ENCODE measurements at regions not wholly inside any gene's neighbourhood (a gene's known extent, or its start where the extent isn't known, plus 50 kb on each side); places are given as distances from the start of the nearest gene placed in this dataset.

DNA sequence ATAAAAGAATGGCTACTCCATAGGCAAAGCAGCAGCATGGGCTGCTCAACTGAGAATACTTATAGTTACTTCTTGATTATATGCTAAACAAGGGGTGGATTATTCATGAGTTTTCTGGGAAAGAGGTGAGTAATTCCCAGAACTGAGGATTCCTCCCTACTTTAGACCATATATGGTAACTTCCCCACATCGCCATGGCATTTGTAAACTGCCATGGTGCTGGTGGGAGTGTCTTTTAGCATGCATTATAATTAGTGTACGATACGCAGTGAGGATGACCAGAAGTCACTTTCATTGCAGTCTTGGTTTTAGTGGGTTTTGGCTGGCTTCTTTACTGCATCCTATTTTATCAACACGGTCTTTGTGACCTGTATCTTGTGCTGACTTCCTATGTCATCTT, 141.5 kb downstream of the MAGEB17 start:
- CTCF ChIA-PET: no interaction called here
- BruUV-seq (replicated peaks): no TSS peak
- no peaks in the 10 kb centered on the region for H3K9me3 ChIP-seq (ENCODE audit: low read depth, low read length, poor library complexity, severe bottlenecking)

DNA sequence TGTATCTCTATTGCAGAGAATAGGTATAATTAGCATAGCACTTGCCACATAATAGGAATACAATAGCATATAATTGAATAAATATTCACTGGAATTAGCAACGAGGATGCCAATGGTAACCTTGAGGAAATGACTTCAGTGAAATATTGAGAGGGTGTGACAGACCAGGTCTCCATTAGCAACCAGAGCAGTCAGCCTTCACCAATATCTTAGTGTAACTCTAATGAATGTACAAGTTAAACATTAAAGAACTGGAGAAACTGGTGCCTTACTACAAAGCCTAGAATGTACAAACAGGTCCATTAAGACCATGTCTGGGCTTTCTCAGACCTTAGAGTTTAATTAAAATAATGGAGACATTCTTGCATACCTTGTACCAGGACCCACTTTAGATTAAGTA, 143.0 kb downstream of the MAGEB17 start:
- ChIA-PET CTCF (no interaction called here), POLR2A (ENCODE audit: low non-redundant PET) (no interaction called here)
- no peaks in the 10 kb centered on the region for H3K36me3 ChIP-seq (ENCODE audit: insufficient read depth, low read length, poor library complexity, severe bottlenecking)
- H3K27ac ChIP-seq (ENCODE audit: low read depth, low read length, poor library complexity, severe bottlenecking): no peak overlapping the region
- H3K9me3 ChIP-seq (ENCODE audit: low read depth, low read length, poor library complexity, severe bottlenecking): no peaks in the 10 kb centered on the region
- TF ChIP-seq EZH2 (IDR thresholded peaks at IDR 0.05; ENCODE audit: borderline replicate concordance, low read depth, low read length, poor library complexity, severe bottlenecking): no peak
- TF ChIP-seq, protein P1, sequence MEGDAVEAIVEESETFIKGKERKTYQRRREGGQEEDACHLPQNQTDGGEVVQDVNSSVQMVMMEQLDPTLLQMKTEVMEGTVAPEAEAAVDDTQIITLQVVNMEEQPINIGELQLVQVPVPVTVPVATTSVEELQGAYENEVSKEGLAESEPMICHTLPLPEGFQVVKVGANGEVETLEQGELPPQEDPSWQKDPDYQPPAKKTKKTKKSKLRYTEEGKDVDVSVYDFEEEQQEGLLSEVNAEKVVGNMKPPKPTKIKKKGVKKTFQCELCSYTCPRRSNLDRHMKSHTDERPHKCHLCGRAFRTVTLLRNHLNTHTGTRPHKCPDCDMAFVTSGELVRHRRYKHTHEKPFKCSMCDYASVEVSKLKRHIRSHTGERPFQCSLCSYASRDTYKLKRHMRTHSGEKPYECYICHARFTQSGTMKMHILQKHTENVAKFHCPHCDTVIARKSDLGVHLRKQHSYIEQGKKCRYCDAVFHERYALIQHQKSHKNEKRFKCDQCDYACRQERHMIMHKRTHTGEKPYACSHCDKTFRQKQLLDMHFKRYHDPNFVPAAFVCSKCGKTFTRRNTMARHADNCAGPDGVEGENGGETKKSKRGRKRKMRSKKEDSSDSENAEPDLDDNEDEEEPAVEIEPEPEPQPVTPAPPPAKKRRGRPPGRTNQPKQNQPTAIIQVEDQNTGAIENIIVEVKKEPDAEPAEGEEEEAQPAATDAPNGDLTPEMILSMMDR (conservative IDR thresholded peaks at IDR 0.05; ENCODE audit: low read depth, low read length): no peak
- intact Hi-C loops (cut with micrococcal nuclease; ENCODE audit: unreplicated experiment): no loop called here
- H3K27me3 ChIP-seq (replicated peaks; ENCODE audit: insufficient read depth, low read depth, low read length, poor library complexity): no peaks in the 10 kb centered on the region
- no peak for DNase-seq (ENCODE audit: low spot score)
- no peak overlapping the region for H3K4me3 ChIP-seq (ENCODE audit: low read depth, low read length, poor library complexity, severe bottlenecking)
- BruUV-seq (replicated peaks): no TSS peak
- peaks cover 2% of the 10 kb centered on the region for H3K4me1 ChIP-seq (ENCODE audit: insufficient read depth, low read length, poor library complexity, severe bottlenecking)

More for the DNA sequence above, 141.5 kb downstream of the MAGEB17 start:
- peaks cover 2% of the 10 kb centered on the region for H3K4me1 ChIP-seq (ENCODE audit: insufficient read depth, low read length, poor library complexity, severe bottlenecking)
- H3K27ac ChIP-seq (ENCODE audit: low read depth, low read length, poor library complexity, severe bottlenecking): no peak overlapping the region
- intact Hi-C loops (cut with micrococcal nuclease; ENCODE audit: unreplicated experiment): no loop called here
- no peak overlapping the region for H3K4me3 ChIP-seq (ENCODE audit: low read depth, low read length, poor library complexity, severe bottlenecking)
- peak; percentile 9 for DNase-seq (ENCODE audit: low spot score)
- TF ChIP-seq EZH2 (IDR thresholded peaks at IDR 0.05; ENCODE audit: borderline replicate concordance, low read depth, low read length, poor library complexity, severe bottlenecking): no peak
- TF ChIP-seq, protein P1 (conservative IDR thresholded peaks at IDR 0.05; ENCODE audit: low read depth, low read length): no peak
- POLR2A ChIA-PET (ENCODE audit: low non-redundant PET): no interaction called here
- H3K27me3 ChIP-seq (replicated peaks; ENCODE audit: insufficient read depth, low read depth, low read length, poor library complexity): no peaks in the 10 kb centered on the region
- no peaks in the 10 kb centered on the region for H3K36me3 ChIP-seq (ENCODE audit: insufficient read depth, low read length, poor library complexity, severe bottlenecking)

DNA sequence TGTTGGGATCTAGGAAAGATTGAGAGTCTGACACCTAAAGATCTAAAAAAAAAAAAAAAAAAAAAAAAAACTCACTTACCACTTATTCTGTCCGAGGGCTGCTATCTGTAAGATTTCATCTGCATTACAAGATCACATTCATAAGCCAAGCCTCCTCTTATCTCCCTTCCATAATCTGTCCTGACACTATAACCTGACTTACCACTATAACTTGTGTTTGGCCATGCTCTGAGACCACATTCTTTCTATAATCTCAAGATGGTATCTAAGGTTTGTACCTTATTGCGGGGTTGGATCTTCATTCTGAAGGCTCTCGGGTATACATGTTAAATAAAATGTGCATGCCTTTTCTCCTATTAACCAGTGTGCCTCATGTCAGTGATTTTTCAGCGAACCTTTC, 144.4 kb downstream of the MAGEB17 start:
- Histone ChIP-seq H3K27me3 (replicated peaks; ENCODE audit: insufficient read depth, low read depth, low read length, poor library complexity) (no peaks in the 10 kb centered on the region), H3K36me3 (ENCODE audit: insufficient read depth, low read length, poor library complexity, severe bottlenecking) (no peaks in the 10 kb centered on the region), H3K9me3 (ENCODE audit: low read depth, low read length, poor library complexity, severe bottlenecking) (no peaks in the 10 kb centered on the region), H3K4me3 (ENCODE audit: low read depth, low read length, poor library complexity, severe bottlenecking) (no peak overlapping the region), H3K27ac (ENCODE audit: low read depth, low read length, poor library complexity, severe bottlenecking) (no peak overlapping the region), H3K4me1 (ENCODE audit: insufficient read depth, low read length, poor library complexity, severe bottlenecking) (peaks cover 2% of the 10 kb centered on the region)
- CTCF ChIA-PET: no interaction called here
- BruUV-seq (replicated peaks): no TSS peak
- TF ChIP-seq EZH2 (IDR thresholded peaks at IDR 0.05; ENCODE audit: borderline replicate concordance, low read depth, low read length, poor library complexity, severe bottlenecking): no peak
- TF ChIP-seq, protein P1 (conservative IDR thresholded peaks at IDR 0.05; ENCODE audit: low read depth, low read length): no peak
- intact Hi-C loops (cut with micrococcal nuclease; ENCODE audit: unreplicated experiment): no loop called here
- POLR2A ChIA-PET (ENCODE audit: low non-redundant PET): no interaction called here
- DNase-seq (ENCODE audit: low spot score): no peak

Data from A673 (cell line).